ENCODE measurements at regions not wholly inside any gene's neighbourhood (a gene's known extent, or its start where the extent isn't known, plus 50 kb on each side); places are given as distances from the start of the nearest gene placed in this dataset.

- no peak for TF ChIP-seq ZNF70 (CRISPR knock-in tag; IDR thresholded peaks at IDR 0.05)
- TF ChIP-seq PATZ1 (CRISPR knock-in tag; IDR thresholded peaks at IDR 0.05; ENCODE audit: borderline replicate concordance) = no peak
- TF ChIP-seq TOX (CRISPR knock-in tag; IDR thresholded peaks at IDR 0.05; ENCODE audit: borderline replicate concordance) = no peak
- TF ChIP-seq CREB5 (CRISPR knock-in tag; IDR thresholded peaks at IDR 0.05; ENCODE audit: low read depth) = no peak
- no peak for TF ChIP-seq RARB (CRISPR knock-in tag; IDR thresholded peaks at IDR 0.05)
- TF ChIP-seq CSDC2 (CRISPR knock-in tag; IDR thresholded peaks at IDR 0.05) = no peak
- TF ChIP-seq ZNF565 (CRISPR knock-in tag; conservative IDR thresholded peaks at IDR 0.05; ENCODE audit: low read depth) = no peak
These were observed 154.0 kb downstream of the PRL start for GRCh38 chr6:22142856-22143255.
